Activated CD4-positive, alpha-beta T cell treated with anti-CD3 and anti-CD28 coated beads for 4 hours (primary cell): ENCODE measurements at regions not wholly inside any gene's neighbourhood (a gene's known extent, or its start where the extent isn't known, plus 50 kb on each side); places are given as distances from the start of the nearest gene placed in this dataset.

Source experiments
- DNase-seq, 2 donors: peaks; one replicate each; pipeline ENCODE4 v3.0.0-alpha.2; 2020

- no peak for DNase-seq
Measured at GRCh38 chr16:88292007-88292970, 90.5 kb upstream of the ZNF469 start.

DNA sequence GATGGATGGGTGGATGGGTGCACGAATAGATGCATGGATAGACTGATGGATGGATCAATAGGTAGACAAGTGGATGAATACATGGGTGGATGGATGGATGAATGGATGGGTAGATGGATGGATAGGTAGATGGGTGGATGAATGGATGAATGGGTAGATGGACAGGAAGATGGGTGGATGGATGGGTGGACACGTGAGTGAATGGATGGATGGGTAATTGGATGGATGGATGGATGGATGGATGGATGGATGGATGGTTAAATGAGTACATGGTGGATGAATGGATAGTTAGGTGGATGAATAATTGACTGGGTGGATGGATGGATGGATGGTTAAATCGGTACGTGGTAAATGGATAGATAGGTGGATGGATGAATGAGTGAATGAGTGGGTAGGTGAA lies 89.7 kb upstream of the ZNF469 start:
- DNase-seq, result no peak

DNA sequence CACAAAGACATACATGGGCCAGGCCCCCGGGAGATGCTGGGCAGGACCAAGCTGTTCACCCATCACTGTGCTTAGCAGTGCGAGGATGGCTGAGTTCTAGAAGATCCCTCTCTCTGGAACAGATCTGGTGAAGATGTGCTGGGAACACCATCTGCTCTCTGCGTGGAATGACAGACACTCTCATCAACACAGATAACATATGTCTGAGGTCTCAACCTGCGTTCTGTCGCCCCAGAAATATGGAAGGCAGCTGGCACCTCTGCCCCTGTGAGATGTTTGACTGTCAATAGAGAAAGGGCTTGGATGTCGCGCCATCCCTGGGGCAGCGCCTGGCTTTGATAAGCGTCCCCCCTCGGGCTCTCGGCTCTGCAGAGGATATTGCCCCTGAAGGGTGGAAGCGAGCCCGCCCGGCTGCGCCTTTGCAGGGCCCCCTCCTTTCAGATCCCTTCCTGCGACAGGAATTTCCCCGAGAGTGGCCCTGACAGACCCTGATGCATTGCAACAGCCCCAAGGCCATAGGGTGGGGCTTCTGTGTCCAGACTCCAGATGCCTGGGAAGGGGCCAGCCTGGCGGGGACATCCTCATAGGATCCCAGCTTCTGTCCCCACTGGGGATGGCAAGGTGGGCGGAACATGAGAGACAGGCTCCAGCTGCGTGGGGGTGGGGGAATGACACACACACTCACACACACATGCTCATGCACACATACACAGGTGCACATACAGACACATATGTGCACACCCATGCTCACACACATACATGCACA lies 86.9 kb upstream of the ZNF469 start:
- no peak for DNase-seq

GRCh38 chr16:88296437-88297177 lies 86.2 kb upstream of the ZNF469 start:
- DNase-seq, result no peak

GRCh38 chr16:88297178-88297720 lies 85.5 kb upstream of the ZNF469 start:
- DNase-seq, result no peak

DNA sequence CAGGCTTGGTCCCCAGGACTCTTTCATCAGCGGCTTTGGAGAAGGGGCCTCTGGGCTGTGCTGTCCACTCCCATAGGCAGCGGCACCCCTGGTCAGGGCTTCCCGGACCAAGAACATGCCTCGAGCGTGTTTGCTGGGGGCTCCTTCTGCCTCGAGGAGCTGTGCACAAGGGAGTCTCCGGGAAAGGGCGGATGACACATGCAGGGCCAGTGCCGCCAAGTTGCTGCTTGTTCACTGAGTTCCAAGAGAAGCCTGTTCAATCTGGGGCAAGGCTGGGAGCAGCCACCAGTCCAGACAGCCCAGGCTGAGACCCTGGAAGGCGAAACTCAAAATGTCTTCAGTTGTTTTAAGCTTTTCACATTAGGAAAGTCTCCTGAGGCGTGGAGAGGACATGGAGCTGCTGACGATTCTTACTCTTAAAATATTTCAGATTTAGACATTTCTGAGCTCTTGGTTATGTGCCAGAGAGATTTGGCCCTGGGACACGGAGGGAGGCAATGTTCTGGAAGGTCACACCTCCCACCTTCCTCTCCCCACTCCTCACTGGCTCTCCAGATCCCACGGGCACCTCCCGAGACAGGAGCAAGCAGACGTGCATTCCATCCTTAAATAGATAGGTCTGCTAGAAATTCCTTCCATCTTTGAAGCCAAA lies 84.5 kb upstream of the ZNF469 start:
- no peak for DNase-seq

GRCh38 chr16:88298833-88299745 lies 83.7 kb upstream of the ZNF469 start:
- no peak for DNase-seq

DNA sequence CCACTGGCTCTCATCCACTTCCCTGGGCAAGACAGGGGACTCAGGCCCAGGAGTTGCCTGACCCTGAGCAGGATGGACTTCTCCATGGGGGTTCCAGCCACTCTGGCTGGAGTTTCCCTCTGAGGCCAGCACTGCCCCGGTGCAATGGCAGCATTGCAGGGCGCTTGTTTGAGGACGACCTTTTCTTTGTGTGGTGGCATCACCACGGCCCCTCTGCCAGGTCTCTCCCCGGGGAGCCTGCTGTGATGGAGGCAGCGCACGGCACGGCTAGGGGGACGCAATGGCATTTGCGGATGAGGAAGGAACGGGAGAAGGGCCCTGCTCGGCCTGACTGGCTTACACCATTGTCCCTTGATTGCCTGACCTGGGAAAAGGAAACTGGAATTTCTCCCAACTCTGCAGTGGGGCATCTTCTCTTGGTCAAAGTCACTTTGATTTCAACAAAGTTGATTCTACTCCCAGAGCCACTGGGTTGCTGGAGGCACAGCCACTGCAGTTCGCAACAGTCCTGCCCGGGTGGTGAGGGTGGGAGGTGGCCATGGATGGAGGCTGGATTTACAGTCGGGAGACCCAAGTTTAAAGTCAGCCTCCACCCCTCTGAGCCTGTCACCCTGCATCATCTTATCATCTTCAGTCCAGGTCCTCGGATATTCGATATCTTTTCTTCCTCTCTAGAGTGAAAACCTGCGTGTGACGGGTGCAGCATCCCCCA lies 82.9 kb upstream of the ZNF469 start:
- DNase-seq, result no peak

DNA sequence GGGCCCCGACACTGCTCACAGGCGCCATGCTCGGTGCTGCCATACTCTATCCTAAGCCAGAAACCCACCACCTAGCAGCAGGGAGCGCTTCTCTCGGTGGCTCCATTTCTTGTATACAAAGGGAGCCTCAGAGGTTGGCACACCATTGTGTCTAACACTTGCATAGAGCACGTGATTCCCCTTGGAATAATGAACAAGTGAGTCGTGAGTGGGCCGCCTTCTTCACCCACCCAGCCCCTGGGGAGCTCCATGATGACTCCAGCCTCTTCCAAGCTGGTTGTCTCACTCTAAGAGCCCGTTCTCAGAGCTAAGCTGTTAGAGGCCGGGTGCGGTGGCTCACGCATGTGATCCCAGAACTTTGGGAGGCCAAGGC lies 82.3 kb upstream of the ZNF469 start:
- DNase-seq, result no peak

DNA sequence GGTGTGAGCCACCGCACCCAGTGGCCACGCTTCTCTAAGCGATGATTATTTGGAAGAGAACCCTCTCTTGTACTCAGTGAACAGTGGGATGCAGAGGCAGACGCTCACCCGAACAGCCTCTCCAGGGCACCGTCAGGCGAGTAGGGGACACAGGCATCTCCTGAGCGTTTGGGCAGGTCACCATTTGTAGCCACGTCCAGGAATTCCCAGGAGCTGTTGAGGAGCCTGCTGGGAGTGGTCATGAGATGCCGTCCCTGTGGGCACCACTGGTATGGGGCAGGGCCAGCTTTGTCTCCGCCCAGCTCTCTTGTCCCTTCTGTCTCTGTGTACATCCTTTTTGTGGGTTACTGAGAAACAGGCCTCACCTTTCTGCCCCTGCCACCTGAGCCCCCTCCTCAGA lies 81.3 kb upstream of the ZNF469 start:
- DNase-seq, result no peak

GRCh38 chr16:88301886-88302285 lies 80.9 kb upstream of the ZNF469 start:
- no peak for DNase-seq

DNA sequence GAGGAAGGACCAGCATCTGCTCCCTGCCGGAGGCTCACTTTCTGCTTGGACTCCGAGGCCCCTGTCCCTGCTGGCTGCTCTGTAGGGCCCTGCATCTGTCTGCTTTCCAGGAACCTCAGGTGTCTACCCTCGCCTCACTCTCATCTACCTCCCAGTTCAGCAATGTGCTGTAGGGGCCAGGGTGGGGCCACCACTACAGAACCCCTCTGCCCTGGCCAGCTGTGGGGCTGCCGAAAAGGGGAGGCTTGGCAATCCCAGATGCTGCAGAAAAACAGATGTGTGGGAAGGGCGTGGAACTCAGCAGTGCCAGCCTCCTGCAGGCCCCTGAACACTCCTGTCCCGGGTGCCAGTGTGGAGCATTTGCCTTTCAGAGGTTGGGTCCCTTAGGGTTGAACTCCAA lies 80.1 kb upstream of the ZNF469 start:
- DNase-seq, result no peak

GRCh38 chr16:88303405-88303804 lies 79.4 kb upstream of the ZNF469 start:
- no peak for DNase-seq

GRCh38 chr16:88303890-88304819 lies 78.6 kb upstream of the ZNF469 start:
- no peak for DNase-seq

GRCh38 chr16:88305176-88305575 lies 77.6 kb upstream of the ZNF469 start:
- DNase-seq, result no peak

- DNase-seq, result no peak
Measured at GRCh38 chr16:88306411-88306810, 76.3 kb upstream of the ZNF469 start.

GRCh38 chr16:88306860-88307545 lies 75.8 kb upstream of the ZNF469 start:
- no peak for DNase-seq

- no peak for DNase-seq
Measured at GRCh38 chr16:88308441-88309173, 74.2 kb upstream of the ZNF469 start.
